Ascending aorta (tissue), 2 donors: ENCODE measurements at regions not wholly inside any gene's neighbourhood (a gene's known extent, or its start where the extent isn't known, plus 50 kb on each side); places are given as distances from the start of the nearest gene placed in this dataset.

Source experiments
- DNase-seq, 2 donors: peaks; one replicate each; pipeline ENCODE4 v3.0.0-alpha.2; 2019; ENCODE audit warnings: low spot score in 2 of 2
- H3K27ac ChIP-seq, 2 donors: fragments of 200-600 bp; sonication (generic); one replicate each; pipeline ENCODE4 v1.5.1; 2016 to 2017; ENCODE audit warnings: mild to moderate bottlenecking in 1 of 2
- H3K27me3 ChIP-seq: fragments of 200-600 bp; sonication (generic); one replicate; pipeline ENCODE4 v1.5.1; 2017
- H3K36me3 ChIP-seq, 2 donors: fragments of 200-600 bp; sonication (generic); one replicate each; pipeline ENCODE4 v1.5.1; 2016
- H3K4me1 ChIP-seq, 2 donors: fragments of 200-600 bp; sonication (generic); one replicate each; pipeline ENCODE4 v1.5.1; 2016 to 2017; ENCODE audit warnings: mild to moderate bottlenecking in 1 of 2
- H3K4me3 ChIP-seq, 2 donors: fragments of 200-600 bp; sonication (generic); one replicate each; pipeline ENCODE4 v1.5.1; 2016 to 2017; ENCODE audit warnings: mild to moderate bottlenecking in 1 of 2
- H3K9me3 ChIP-seq, 2 donors: fragments of 200-600 bp; sonication (generic); one replicate each; pipeline ENCODE4 v1.5.1; 2016
- CTCF ChIP-seq, 3 experiments: fragments of 200-600 bp in 2 of 3; fragments of 450-650 bp in 1 of 3; sonication (generic) in 2 of 3; IDR thresholded peaks; one replicate each; pipeline ENCODE4 v1.5.1; 2016 to 2019; ENCODE audit warnings: antibody characterized with exemption in 3 of 3, mild to moderate bottlenecking in 1 of 3, moderate library complexity in 1 of 3
- intact Hi-C: fragments of 100-400 bp; cut with DNase I; formaldehyde crosslinking; loops from one replicate; pipeline ENCODE4 v1.15.1; 2023

- no peaks in the 10 kb centered on the region for H3K27me3 ChIP-seq
- H3K4me3 ChIP-seq = no peak overlapping the region
- no peak overlapping the region for H3K27ac ChIP-seq
- no peaks in the 10 kb centered on the region for H3K36me3 ChIP-seq
- H3K9me3 ChIP-seq = no peaks in the 10 kb centered on the region
- DNase-seq = no peak
- no peak for TF ChIP-seq CTCF (IDR thresholded peaks at IDR 0.05)
- no peaks in the 10 kb centered on the region for H3K4me1 ChIP-seq
- intact Hi-C loops = no loop called here
Measured at GRCh38 chr2:35946478-35946877, 409.1 kb upstream of the CRIM1 start.

DNA sequence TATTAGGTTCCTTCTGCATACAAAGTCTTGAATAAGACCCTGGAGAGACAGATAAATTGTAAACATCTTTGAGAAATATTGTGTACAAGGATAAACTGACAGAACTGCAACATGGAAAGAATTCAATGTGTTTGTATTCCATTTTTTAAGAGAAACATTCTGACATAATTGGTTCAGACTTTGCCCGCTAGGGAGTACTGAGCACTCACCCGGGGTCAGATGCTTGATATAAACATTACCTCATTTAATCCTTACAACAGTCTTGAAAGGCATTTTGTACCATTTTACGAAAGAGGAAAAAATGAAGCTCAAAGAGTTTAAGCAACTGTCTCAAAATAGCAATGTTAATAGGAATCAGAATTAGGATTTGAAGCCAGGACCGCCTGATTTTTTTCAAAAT, 416.7 kb upstream of the CRIM1 start:
- DNase-seq = no peak
- Histone ChIP-seq H3K4me3 (no peak overlapping the region), H3K4me1 (no peaks in the 10 kb centered on the region), H3K9me3 (no peaks in the 10 kb centered on the region), H3K27ac (no peak overlapping the region), H3K36me3 (no peaks in the 10 kb centered on the region), H3K27me3 (no peaks in the 10 kb centered on the region)
- intact Hi-C loops = no loop called here
- TF ChIP-seq CTCF (IDR thresholded peaks at IDR 0.05) = no peak

- Histone ChIP-seq H3K36me3 (no peaks in the 10 kb centered on the region), H3K4me3 (no peak overlapping the region), H3K27ac (no peak overlapping the region), H3K27me3 (no peaks in the 10 kb centered on the region), H3K9me3 (no peaks in the 10 kb centered on the region), H3K4me1 (no peaks in the 10 kb centered on the region)
- no peak for TF ChIP-seq CTCF (IDR thresholded peaks at IDR 0.05)
- intact Hi-C loops = no loop called here
- DNase-seq = no peak
Measured at GRCh38 chr2:35933031-35933430, 422.5 kb upstream of the CRIM1 start.

DNA sequence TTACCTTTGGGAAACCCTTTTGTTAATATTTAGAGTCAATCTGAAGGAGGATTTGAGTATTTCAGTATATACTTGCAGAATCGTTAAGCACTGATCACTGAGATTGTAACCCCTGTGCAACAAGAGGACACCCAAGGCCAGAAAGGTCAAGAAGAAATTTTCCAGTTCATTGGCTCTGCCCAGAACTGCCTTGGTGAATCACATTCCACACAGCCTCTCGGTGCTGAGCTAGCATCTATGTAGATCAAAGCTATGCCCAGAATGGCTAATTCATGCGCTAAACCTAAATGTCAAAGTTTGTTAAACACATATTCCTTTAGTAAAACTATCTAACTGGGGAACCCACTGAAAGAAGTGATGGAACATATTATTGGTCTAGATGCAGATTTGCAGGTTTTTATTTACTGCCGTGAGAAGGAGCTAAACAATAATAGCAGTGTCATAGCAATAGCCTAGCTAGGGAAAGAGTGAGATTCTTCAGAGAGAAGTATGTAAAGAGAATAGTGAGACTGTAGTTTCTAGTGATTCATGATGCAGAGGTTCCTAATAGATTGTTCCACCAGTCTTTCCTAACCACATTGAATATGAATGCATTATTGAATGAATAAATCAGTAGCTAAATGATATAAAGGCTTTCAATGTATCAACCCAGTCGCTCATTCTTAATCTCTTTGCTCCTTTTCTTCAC, 423.2 kb upstream of the CRIM1 start:
- intact Hi-C loops = no loop called here
- Histone ChIP-seq H3K9me3 (no peaks in the 10 kb centered on the region), H3K27ac (no peak overlapping the region), H3K36me3 (no peaks in the 10 kb centered on the region), H3K4me3 (no peak overlapping the region), H3K4me1 (no peaks in the 10 kb centered on the region), H3K27me3 (no peaks in the 10 kb centered on the region)
- no peak for TF ChIP-seq CTCF (IDR thresholded peaks at IDR 0.05)
- DNase-seq = no peak

DNA sequence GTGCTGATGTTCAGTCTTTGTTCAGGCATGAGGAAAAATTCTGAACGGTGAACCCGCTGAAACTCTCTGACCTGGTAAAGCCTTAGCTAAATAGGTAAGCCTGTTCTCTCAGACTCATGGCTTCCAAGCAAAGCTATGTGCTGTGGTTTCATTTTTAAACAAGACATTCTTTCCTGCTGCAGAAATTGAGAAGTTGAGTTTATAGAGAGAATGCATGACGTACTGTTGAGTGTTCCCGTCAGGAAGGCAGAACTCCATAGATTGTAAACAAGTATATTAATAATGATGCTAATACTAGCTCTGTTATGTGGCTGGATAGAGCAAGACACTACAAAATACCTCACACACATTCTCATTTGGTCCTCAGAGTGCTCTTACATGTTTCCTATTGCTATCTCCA, 424.0 kb upstream of the CRIM1 start:
- intact Hi-C loops = no loop called here

More for the DNA sequence above, 424.0 kb upstream of the CRIM1 start:
- Histone ChIP-seq H3K9me3 (no peaks in the 10 kb centered on the region), H3K4me1 (no peaks in the 10 kb centered on the region), H3K36me3 (no peaks in the 10 kb centered on the region), H3K27ac (no peak overlapping the region), H3K4me3 (no peak overlapping the region), H3K27me3 (no peaks in the 10 kb centered on the region)
- no peak for DNase-seq
- TF ChIP-seq CTCF (IDR thresholded peaks at IDR 0.05) = no peak
